HepG2 (cell line): ENCODE measurements at regions not wholly inside any gene's neighbourhood (a gene's known extent, or its start where the extent isn't known, plus 50 kb on each side); places are given as distances from the start of the nearest gene placed in this dataset.
A peak's percentile ranks its signal among the peaks of the same experiment; 100 is the strongest.

ENCODE experiments used
- CTCF ChIP-seq: sonication (generic); formaldehyde crosslinking; IDR thresholded peaks from 2 replicates; pipeline ENCODE4 v1.5.0; 2020; ENCODE audit warnings: mild to moderate bottlenecking, missing genetic modification reagents, moderate library complexity
- GATAD2A ChIP-seq: IDR thresholded peaks from 2 replicates; pipeline ENCODE4 v1.6.1; 2016
- RAD21 ChIP-seq: fragments of 450-650 bp; formaldehyde crosslinking; IDR thresholded peaks from 2 replicates; pipeline ENCODE4 v1.5.0; 2020; ENCODE audit warnings: mild to moderate bottlenecking
- ZBTB26 ChIP-seq: IDR thresholded peaks from 2 replicates; pipeline ENCODE4 v1.6.1; 2016; ENCODE audit warnings: missing compliant biosample characterization, missing genetic modification reagents, borderline replicate concordance

DNA sequence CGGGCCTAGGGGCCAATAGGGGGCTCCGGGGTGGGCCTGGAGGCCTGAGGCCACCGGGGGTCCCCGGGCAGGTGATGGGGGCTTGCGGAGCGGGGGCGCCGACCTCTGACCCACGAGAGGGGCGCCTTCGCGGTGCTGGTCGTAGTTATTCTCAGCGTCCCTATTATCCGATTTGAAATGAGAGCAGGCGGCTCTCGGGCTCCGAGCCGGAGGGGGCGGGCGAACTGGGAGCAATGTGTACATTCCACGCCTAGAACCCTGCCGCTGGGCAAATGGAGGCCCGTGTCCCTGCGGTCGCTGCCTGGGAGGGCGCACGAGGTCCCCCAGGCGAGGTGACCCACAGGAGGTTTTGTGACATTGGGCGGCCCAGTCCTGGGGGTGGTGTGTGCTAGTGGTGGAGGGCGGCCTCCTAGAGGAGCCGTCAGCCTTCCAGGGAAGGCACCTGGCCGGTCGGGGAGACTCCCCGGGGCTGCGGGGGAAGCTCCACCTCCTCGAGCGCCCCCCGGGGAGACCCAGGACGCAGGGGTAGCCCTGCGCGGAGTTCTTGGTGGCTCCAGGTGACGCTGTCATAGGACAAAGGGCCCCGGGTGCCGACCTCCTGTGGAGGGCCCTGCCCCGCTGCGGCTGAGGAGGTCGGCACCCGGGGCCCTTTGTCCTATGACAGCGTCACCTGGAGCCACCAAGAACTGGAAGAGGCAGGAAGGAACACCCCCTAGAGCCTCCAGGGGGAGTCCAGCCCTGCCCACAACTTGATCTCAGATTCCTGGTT lies 102.6 kb upstream of the PRKX start:
- TF ChIP-seq CTCF (0 out of 2 replicates have a peak, but pooled peaks have one; percentile 1), GATAD2A (CRISPR knock-in tag) (no peak), ZBTB26 (CRISPR knock-in tag) (no peak), RAD21 (CRISPR knock-in tag) (no peak)
